Ovary (tissue), 3 donors: ENCODE measurements at regions not wholly inside any gene's neighbourhood (a gene's known extent, or its start where the extent isn't known, plus 50 kb on each side); places are given as distances from the start of the nearest gene placed in this dataset.

Experiments
- CTCF ChIP-seq, 3 donors: fragments of 450-650 bp in 2 of 3; fragments of 200-600 bp in 1 of 3; IDR thresholded peaks; one replicate each; pipeline versions ENCODE4 v1.5.1 to v1.8.0; 2016 to 2022; ENCODE audit warnings: antibody characterized with exemption in 3 of 3, mild to moderate bottlenecking in 1 of 3
- EP300 ChIP-seq: sonication (generic); formaldehyde crosslinking; IDR thresholded peaks from one replicate; pipeline ENCODE4 v1.6.1; 2017; ENCODE audit warnings: antibody characterized with exemption
- POLR2A ChIP-seq: fragments of 450-650 bp; IDR thresholded peaks from one replicate; pipeline ENCODE4 v1.6.1; 2017; ENCODE audit warnings: antibody characterized with exemption, mild to moderate bottlenecking, moderate library complexity
- donor health status: DM: no; HTN: no; CAD: no.

GRCh38 chr6:121008553-121008952, 325.7 kb downstream of the TBC1D32 start:
- no peak for TF ChIP-seq CTCF (IDR thresholded peaks at IDR 0.05)
- TF ChIP-seq EP300 = no peak
- no peak for TF ChIP-seq POLR2A
